IMR-90 (cell line): ENCODE measurements at regions not wholly inside any gene's neighbourhood (a gene's known extent, or its start where the extent isn't known, plus 50 kb on each side); places are given as distances from the start of the nearest gene placed in this dataset.

ENCODE experiments used
- ATAC-seq: fragments of 200-7000 bp; cut with Tn5 transposase; 2 replicates; pipeline ENCODE4 v1.9.1; 2020; ENCODE audit warnings: low read depth, mild to moderate bottlenecking, moderate library complexity
- BruUV-seq: library from RNA; stranded (reverse); fragments of 400-500 nt; replicated peaks from 2 replicates; lab custom pipeline; 2021; lab: Mats Ljungman, UMichigan
- CTCF ChIA-PET: fragments of 300-600 bp; formaldehyde crosslinking; extraction: SDS; loops from one replicate; lab custom pipeline; 2021; ENCODE audit warnings: antibody characterized with exemption; lab: Yijun Ruan, JAX
- POLR2A ChIA-PET: fragments of 300-600 bp; sonication (Branson Sonifier 250); formaldehyde crosslinking; loops from one replicate; lab custom pipeline; 2022; ENCODE audit warnings: antibody characterized with exemption; ENCODE audit not compliant: unreplicated experiment; lab: Charles Lee
- DNase-seq: peaks from one replicate; pipeline ENCODE4 v3.0.0; 2013
- H2AFZ ChIP-seq: replicated peaks from 2 replicates; pipeline ENCODE3; 2013; ENCODE audit warnings: low read length, mild to moderate bottlenecking; ENCODE audit not compliant: poor library complexity
- H2AK5ac ChIP-seq: 2 replicates; pipeline ENCODE4 v1.6.1; 2013; ENCODE audit warnings: low read depth, low read length, inconsistent platforms
- H2AK9ac ChIP-seq: replicated peaks from 2 replicates; pipeline ENCODE3; 2013; ENCODE audit warnings: mild to moderate bottlenecking, low read depth, low read length, moderate library complexity; ENCODE audit not compliant: poor library complexity
- H2BK120ac ChIP-seq: 2 replicates; pipeline ENCODE4 v1.6.1; 2013; ENCODE audit warnings: low read depth, low read length, inconsistent platforms
- H2BK15ac ChIP-seq: 3 replicates; pipeline ENCODE4 v1.6.1; 2013; ENCODE audit warnings: low read depth, low read length, inconsistent platforms
- H2BK20ac ChIP-seq: 2 replicates; pipeline ENCODE4 v1.6.1; 2013; ENCODE audit warnings: low read depth, mild to moderate bottlenecking, inconsistent platforms, low read length, moderate library complexity
- H2BK5ac ChIP-seq: 2 replicates; pipeline ENCODE4 v1.6.1; 2013; ENCODE audit warnings: mild to moderate bottlenecking, low read depth, low read length, inconsistent platforms; ENCODE audit not compliant: poor library complexity, severe bottlenecking
- H3K14ac ChIP-seq: replicated peaks from 2 replicates; pipeline ENCODE4 v1.6.1; 2013; ENCODE audit warnings: low read depth, low read length, inconsistent platforms
- H3K18ac ChIP-seq: 2 replicates; pipeline ENCODE4 v1.6.1; 2013; ENCODE audit warnings: low read depth, low read length, control low read depth
- H3K23ac ChIP-seq: 2 replicates; pipeline ENCODE4 v1.6.1; 2013; ENCODE audit warnings: low read depth, low read length, inconsistent platforms
- H3K27ac ChIP-seq: 2 replicates; pipeline ENCODE4 v1.5.1; 2013; ENCODE audit warnings: mild to moderate bottlenecking, control low read depth, low read length; ENCODE audit not compliant: insufficient read depth
- H3K27me3 ChIP-seq: 2 replicates; pipeline ENCODE4 v1.6.1; 2013; ENCODE audit warnings: low read length; ENCODE audit not compliant: control insufficient read depth, insufficient read depth
- H3K36me3 ChIP-seq: 2 replicates; pipeline ENCODE4 v1.6.1; 2013; ENCODE audit warnings: low read length, mixed read lengths; ENCODE audit not compliant: control insufficient read depth, insufficient read depth
- H3K4ac ChIP-seq: 2 replicates; pipeline ENCODE4 v1.6.1; 2013; ENCODE audit warnings: low read depth, low read length, inconsistent platforms
- H3K4me1 ChIP-seq: 2 replicates; pipeline ENCODE4 v1.6.1; 2013; ENCODE audit warnings: low read length, mixed read lengths; ENCODE audit not compliant: control insufficient read depth, insufficient read depth
- H3K4me2 ChIP-seq: 2 replicates; pipeline ENCODE4 v1.6.1; 2013; ENCODE audit warnings: low read depth, mild to moderate bottlenecking, control low read depth, low read length, moderate library complexity
- H3K4me3 ChIP-seq: 2 replicates; pipeline ENCODE4 v1.5.1; 2013; ENCODE audit warnings: low read depth, mild to moderate bottlenecking, control low read depth, low read length, moderate library complexity; ENCODE audit not compliant: insufficient read depth
- H3K56ac ChIP-seq: 2 replicates; pipeline ENCODE4 v1.6.1; 2013; ENCODE audit warnings: low read length, inconsistent platforms; ENCODE audit not compliant: insufficient read depth; ENCODE audit errors: extremely low read depth
- H3K79me1 ChIP-seq, 2 experiments: 2 replicates each; pipeline ENCODE4 v1.6.1; 2013; ENCODE audit warnings: low read length in 2 of 2, inconsistent platforms in 1 of 2, low read depth in 1 of 2
- H3K9ac ChIP-seq: 2 replicates; pipeline ENCODE4 v1.6.1; 2013; ENCODE audit warnings: low read depth, low read length, control low read depth
- H3K9me1 ChIP-seq: 2 replicates; pipeline ENCODE4 v1.6.1; 2013; ENCODE audit warnings: low read length, inconsistent platforms; ENCODE audit not compliant: insufficient read depth
- H3K9me3 ChIP-seq: 2 replicates; pipeline ENCODE4 v1.6.1; 2013; ENCODE audit warnings: low read length; ENCODE audit not compliant: control insufficient read depth, insufficient read depth
- H4K20me1 ChIP-seq: 2 replicates; pipeline ENCODE4 v1.6.1; 2013; ENCODE audit warnings: low read length, inconsistent platforms; ENCODE audit not compliant: insufficient read depth
- H4K5ac ChIP-seq: 2 replicates; pipeline ENCODE4 v1.6.1; 2013; ENCODE audit warnings: mild to moderate bottlenecking, low read depth, low read length, control low read depth
- H4K8ac ChIP-seq, 2 experiments: 2 replicates each; pipeline ENCODE4 v1.6.1; 2013; ENCODE audit warnings: low read depth in 2 of 2, low read length in 2 of 2, control low read depth in 1 of 2, inconsistent platforms in 1 of 2
- H4K91ac ChIP-seq: 2 replicates; pipeline ENCODE4 v1.6.1; 2013; ENCODE audit warnings: low read depth, low read length, inconsistent platforms; ENCODE audit not compliant: insufficient read depth
- BHLHE40 ChIP-seq: fragments of 150-350 bp; IDR thresholded peaks from 2 replicates; pipeline ENCODE4 v1.6.1; 2016; ENCODE audit warnings: mild to moderate bottlenecking, low read depth, low read length
- CHD1 ChIP-seq: IDR thresholded peaks from 2 replicates; pipeline ENCODE4 v1.6.1; 2012; ENCODE audit warnings: low read depth, low read length, improper control_type of control experiment
- CTCF ChIP-seq: conservative IDR thresholded peaks from 2 replicates; pipeline ENCODE4 v1.5.1; 2012; ENCODE audit warnings: mild to moderate bottlenecking, low read depth, low read length, improper control_type of control experiment
- ELK1 ChIP-seq: fragments of 150-350 bp; IDR thresholded peaks from 2 replicates; pipeline ENCODE4 v1.6.1; 2016; ENCODE audit warnings: low read depth, mild to moderate bottlenecking, low read length, moderate library complexity, borderline replicate concordance
- FOS ChIP-seq: fragments of 150-350 bp; IDR thresholded peaks from 2 replicates; pipeline ENCODE4 v1.6.1; 2016; ENCODE audit warnings: low read depth, low read length
- MAFK ChIP-seq: IDR thresholded peaks from 2 replicates; pipeline ENCODE4 v1.6.1; 2012; ENCODE audit warnings: low read depth, low read length, improper control_type of control experiment
- MAZ ChIP-seq: IDR thresholded peaks from 2 replicates; pipeline ENCODE4 v1.6.1; 2012; ENCODE audit warnings: low read depth, mild to moderate bottlenecking, low read length, improper control_type of control experiment, moderate library complexity, borderline replicate concordance
- MXI1 ChIP-seq: IDR thresholded peaks from 2 replicates; pipeline ENCODE4 v1.6.1; 2012; ENCODE audit warnings: low read depth, mild to moderate bottlenecking, low read length, moderate library complexity, borderline replicate concordance
- NFE2L2 ChIP-seq: fragments of 150-350 bp; IDR thresholded peaks from 2 replicates; pipeline ENCODE4 v1.6.1; 2016; ENCODE audit warnings: low read depth, mild to moderate bottlenecking, low read length
- POLR2A ChIP-seq: IDR thresholded peaks from 2 replicates; pipeline ENCODE4 v1.6.1; 2012; ENCODE audit warnings: mild to moderate bottlenecking, low read depth, low read length
- RAD21 ChIP-seq: IDR thresholded peaks from 2 replicates; pipeline ENCODE4 v1.6.1; 2012; ENCODE audit warnings: low read length, improper control_type of control experiment
- RCOR1 ChIP-seq: IDR thresholded peaks from 2 replicates; pipeline ENCODE4 v1.6.1; 2012; ENCODE audit warnings: mild to moderate bottlenecking, low read length, improper control_type of control experiment; ENCODE audit not compliant: insufficient replicate concordance
- SMC3 ChIP-seq: fragments of 150-350 bp; IDR thresholded peaks from 2 replicates; pipeline ENCODE4 v1.6.1; 2016; ENCODE audit warnings: low read depth, mild to moderate bottlenecking, antibody characterized with exemption, low read length, moderate library complexity
- USF2 ChIP-seq: fragments of 150-350 bp; IDR thresholded peaks from 2 replicates; pipeline ENCODE4 v1.6.1; 2017; ENCODE audit warnings: mild to moderate bottlenecking, antibody characterized with exemption, low read length, low read depth
- WGBS, 2 experiments: methylation state at CpG; one replicate each; pipeline versions ENCODE4 v1.1.5 to v1.1.7; 2013; ENCODE audit warnings: missing lambda C conversion rate in 2 of 2; ENCODE audit not compliant: insufficient read length in 1 of 2; ENCODE audit errors: extremely low coverage in 2 of 2; 5-methylcytosine and 5-hydroxymethylcytosine counted together
- dilution Hi-C: fragments of 300-500 bp; cut with HindIII; formaldehyde crosslinking; loops from one replicate; pipeline ENCODE4 v1.14.3; 2018; ENCODE audit warnings: low sequenced_read_pairs; ENCODE audit not compliant: unreplicated experiment
- in situ Hi-C: fragments of 300-500 bp; cut with MboI; formaldehyde crosslinking; loops from 3 replicates; pipeline ENCODE4 v1.14.3; 2019; ENCODE audit warnings: low sequenced_read_pairs, inconsistent platforms, mixed read lengths
- intact Hi-C: fragments of 100-400 bp; cut with micrococcal nuclease; formaldehyde crosslinking; loops from 2 replicates; pipeline ENCODE4 v1.10.0; 2022

- no CpG with 5 or more reads among the region's 4 CpGs for WGBS, 2 experiments
- Histone ChIP-seq H3K4me1 (no peaks in the 10 kb centered on the region), H2AK5ac (no peak overlapping the region), H3K14ac (no peak overlapping the region), H4K91ac (no peak overlapping the region), H3K9me3 (no peaks in the 10 kb centered on the region), H2BK20ac (no peak overlapping the region), H3K23ac (no peak overlapping the region), H2AK9ac (no peak overlapping the region), H3K9ac (no peak overlapping the region), H3K18ac (no peak overlapping the region), H3K79me1 (no peaks in the 10 kb centered on the region), H3K36me3 (no peaks in the 10 kb centered on the region), H4K8ac (no peak overlapping the region), H3K4me2 (no peak overlapping the region), H3K27me3 (no peaks in the 10 kb centered on the region), H4K20me1 (no peaks in the 10 kb centered on the region), H3K27ac (no peak overlapping the region), H2BK5ac (no peak overlapping the region), H2BK120ac (no peak overlapping the region), H3K4me3 (no peak overlapping the region), H3K4ac (no peak overlapping the region), H3K56ac (no peak overlapping the region), H4K5ac (no peak overlapping the region), H2BK15ac (no peak overlapping the region), H3K9me1 (no peaks in the 10 kb centered on the region), H2AFZ (no peak overlapping the region)
- TF ChIP-seq CHD1 (no peak), MAZ (no peak), FOS (no peak), BHLHE40 (no peak), CTCF (no peak), POLR2A (no peak), USF2 (no peak), MXI1 (no peak), RAD21 (no peak), RCOR1 (no peak), ELK1 (no peak), NFE2L2 (no peak), SMC3 (no peak), MAFK (no peak)
- ATAC-seq = no peak
- no TSS peak for BruUV-seq
- ChIA-PET POLR2A (no interaction called here), CTCF (no interaction called here)
- in situ Hi-C loops = no loop called here
- dilution Hi-C loops = no loop called here
- no peak for DNase-seq
- intact Hi-C loops = no loop called here
Measured at GRCh38 chr3:82044930-82045705, 283.7 kb upstream of the GBE1 start.
